ENCODE measurements at regions not wholly inside any gene's neighbourhood (a gene's known extent, or its start where the extent isn't known, plus 50 kb on each side); places are given as distances from the start of the nearest gene placed in this dataset.
"Not testable (repeated sequence)": the region's sequence is repeated elsewhere in the genome, so short reads cannot be mapped to it uniquely, and the experiment has no call there.

DNA sequence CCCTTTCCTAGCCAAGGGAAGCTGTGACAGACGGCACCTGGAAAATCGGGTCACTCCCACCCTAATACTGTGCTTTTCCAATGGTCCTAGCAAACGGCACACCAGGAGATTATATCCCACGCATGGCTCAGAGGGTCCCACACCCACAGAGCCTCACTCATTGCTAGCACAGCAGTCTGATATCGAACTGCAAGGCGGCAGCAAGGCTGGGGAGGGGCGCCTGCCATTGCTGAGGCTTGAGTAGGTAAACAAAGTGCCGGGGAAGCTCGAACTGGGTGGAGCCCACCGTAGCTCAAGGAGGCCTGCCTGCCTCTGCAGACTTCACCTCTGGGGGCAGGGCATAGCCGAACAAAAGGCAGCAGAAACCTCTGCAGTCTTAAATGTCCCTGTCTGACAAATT, 91.4 kb upstream of the HMGXB4 start:
- H3K4me3 ChIP-seq (ENCODE audit: low read depth, low read length); H2BK5ac ChIP-seq (ENCODE audit: low read depth, low read length, poor library complexity); H3K18ac ChIP-seq (ENCODE audit: low read length); H3K79me1 ChIP-seq (ENCODE audit: low read length); H3K9me3 ChIP-seq (ENCODE audit: insufficient read depth, low read depth, low read length); H3K79me2 ChIP-seq (ENCODE audit: control insufficient read depth, insufficient read depth, low read length, poor library complexity); H2AFZ ChIP-seq (ENCODE audit: insufficient read depth, low read length, poor library complexity); DNase-seq; H3K4me2 ChIP-seq (ENCODE audit: low read length); H3K23ac ChIP-seq (ENCODE audit: low read length); H4K12ac ChIP-seq (ENCODE audit: low read depth, low read length); H3K9ac ChIP-seq (ENCODE audit: low read length); H4K91ac ChIP-seq (ENCODE audit: low read depth, low read length); H3K36me3 ChIP-seq (ENCODE audit: control insufficient read depth in 1 of 2, insufficient read depth in 2 of 2, low read length in 2 of 2); H2BK120ac ChIP-seq (ENCODE audit: insufficient read depth, low read length, poor library complexity); H2BK12ac ChIP-seq (ENCODE audit: low read length); H4K8ac ChIP-seq (ENCODE audit: low read depth, low read length); H3K4me1 ChIP-seq (ENCODE audit: control insufficient read depth in 1 of 2, insufficient read depth in 2 of 2, low read length in 2 of 2); H3K27ac ChIP-seq (ENCODE audit: low read depth, low read length); H2AK5ac ChIP-seq (ENCODE audit: low read length); H3K27me3 ChIP-seq (ENCODE audit: insufficient read depth, low read length); H3K14ac ChIP-seq (ENCODE audit: low read length); H3K4ac ChIP-seq (ENCODE audit: low read depth, low read length): not testable (repeated sequence)
- WGBS (ENCODE audit: extremely low coverage, insufficient coverage, insufficient read length), result no CpG with 5 or more reads among the region's 11 CpGs

DNA sequence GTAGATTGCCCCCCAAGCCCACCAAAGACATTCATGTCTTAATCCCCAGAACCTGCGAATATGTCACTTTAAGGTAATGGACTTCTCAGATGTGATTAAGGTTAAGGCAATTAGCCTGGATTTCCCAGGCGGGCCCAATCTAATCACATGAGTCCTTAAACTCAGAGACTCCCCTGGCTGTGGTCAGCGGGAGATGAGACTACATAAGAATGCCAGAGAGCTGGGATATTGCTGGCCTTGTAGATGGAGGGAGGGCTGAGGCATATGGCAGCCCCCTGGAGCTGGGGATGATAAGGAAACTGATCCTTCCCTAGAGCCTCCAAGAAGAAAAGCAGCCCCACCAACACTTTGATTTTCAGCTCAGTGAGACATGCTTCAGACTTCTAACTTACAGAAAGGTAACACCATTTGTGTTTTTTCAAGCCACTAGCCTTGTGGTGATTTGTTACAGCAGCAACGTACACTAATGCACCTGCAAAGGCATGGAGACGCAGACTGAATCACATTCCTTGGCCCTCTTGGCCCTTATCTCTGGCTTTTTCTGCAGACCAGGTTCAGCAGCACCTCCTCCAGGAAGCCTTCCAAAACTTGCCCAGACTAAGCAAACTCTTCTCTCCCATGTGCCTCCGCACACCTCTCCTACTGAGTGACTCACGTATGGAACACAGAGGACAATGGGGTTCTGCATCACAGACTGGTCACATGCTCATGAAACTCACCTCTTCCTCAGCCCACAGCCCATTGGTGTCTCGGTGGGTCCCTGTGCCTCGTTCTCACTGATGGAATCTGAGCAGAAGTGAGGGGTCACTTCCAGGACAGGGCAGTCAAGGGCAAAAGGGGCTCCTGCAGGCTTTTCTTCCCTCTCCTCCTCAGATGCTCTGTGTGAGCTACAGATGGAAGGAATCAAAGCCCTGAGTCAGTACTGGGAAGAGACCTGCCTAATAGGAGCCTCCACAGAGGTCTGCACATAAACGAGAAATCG, 86.3 kb upstream of the HMGXB4 start:
- peaks cover 2% of the 10 kb centered on the region for H3K9me3 ChIP-seq (ENCODE audit: insufficient read depth, low read depth, low read length)
- DNase-seq, result no peak
- no peak overlapping the region for H4K91ac ChIP-seq (ENCODE audit: low read depth, low read length)
- no peak overlapping the region for H2AK5ac ChIP-seq (ENCODE audit: low read length)
- no peak overlapping the region for H3K4ac ChIP-seq (ENCODE audit: low read depth, low read length)
- no peak overlapping the region for H3K18ac ChIP-seq (ENCODE audit: low read length)
- H3K4me3 ChIP-seq (ENCODE audit: low read depth, low read length), result no peak overlapping the region
- no peak overlapping the region for H4K8ac ChIP-seq (ENCODE audit: low read depth, low read length)
- H2BK120ac ChIP-seq (ENCODE audit: insufficient read depth, low read length, poor library complexity), result no peak overlapping the region
- H2BK12ac ChIP-seq (ENCODE audit: low read length), result no peak overlapping the region
- no peak overlapping the region for H3K4me2 ChIP-seq (ENCODE audit: low read length)
- H2AFZ ChIP-seq (ENCODE audit: insufficient read depth, low read length, poor library complexity), result no peak overlapping the region
- no peak overlapping the region for H3K9ac ChIP-seq (ENCODE audit: low read length)
- H4K12ac ChIP-seq (ENCODE audit: low read depth, low read length), result no peak overlapping the region
- H3K23ac ChIP-seq (ENCODE audit: low read length), result no peak overlapping the region
- no peaks in the 10 kb centered on the region for H3K79me2 ChIP-seq (ENCODE audit: control insufficient read depth, insufficient read depth, low read length, poor library complexity)
- H3K79me1 ChIP-seq (ENCODE audit: low read length), result no peaks in the 10 kb centered on the region
- H3K27ac ChIP-seq (ENCODE audit: low read depth, low read length), result no peak overlapping the region
- H3K27me3 ChIP-seq (ENCODE audit: insufficient read depth, low read length), result no peaks in the 10 kb centered on the region
- WGBS (ENCODE audit: extremely low coverage, insufficient coverage, insufficient read length), result no CpG with 5 or more reads among the region's 11 CpGs
- no peaks in the 10 kb centered on the region for H3K36me3 ChIP-seq (ENCODE audit: control insufficient read depth in 1 of 2, insufficient read depth in 2 of 2, low read length in 2 of 2)
- H2BK5ac ChIP-seq (ENCODE audit: low read depth, low read length, poor library complexity), result no peak overlapping the region
- no peaks in the 10 kb centered on the region for H3K4me1 ChIP-seq (ENCODE audit: control insufficient read depth in 1 of 2, insufficient read depth in 2 of 2, low read length in 2 of 2)
- H3K14ac ChIP-seq (ENCODE audit: low read length), result no peak overlapping the region

- Histone ChIP-seq H3K9me3 (ENCODE audit: insufficient read depth, low read depth, low read length) (no peaks in the 10 kb centered on the region), H2BK5ac (ENCODE audit: low read depth, low read length, poor library complexity) (no peak overlapping the region), H2AK5ac (ENCODE audit: low read length) (no peak overlapping the region), H3K36me3 (ENCODE audit: control insufficient read depth in 1 of 2, insufficient read depth in 2 of 2, low read length in 2 of 2) (no peaks in the 10 kb centered on the region), H3K27me3 (ENCODE audit: insufficient read depth, low read length) (no peaks in the 10 kb centered on the region), H4K12ac (ENCODE audit: low read depth, low read length) (no peak overlapping the region), H3K4me3 (ENCODE audit: low read depth, low read length) (no peak overlapping the region), H3K23ac (ENCODE audit: low read length) (no peak overlapping the region), H3K79me2 (ENCODE audit: control insufficient read depth, insufficient read depth, low read length, poor library complexity) (no peaks in the 10 kb centered on the region), H3K4me2 (ENCODE audit: low read length) (no peak overlapping the region), H4K8ac (ENCODE audit: low read depth, low read length) (no peak overlapping the region), H2BK12ac (ENCODE audit: low read length) (no peak overlapping the region), H3K14ac (ENCODE audit: low read length) (no peak overlapping the region), H3K4me1 (ENCODE audit: control insufficient read depth in 1 of 2, insufficient read depth in 2 of 2, low read length in 2 of 2) (no peaks in the 10 kb centered on the region), H3K27ac (ENCODE audit: low read depth, low read length) (no peak overlapping the region), H4K91ac (ENCODE audit: low read depth, low read length) (no peak overlapping the region), H3K18ac (ENCODE audit: low read length) (no peak overlapping the region), H3K4ac (ENCODE audit: low read depth, low read length) (no peak overlapping the region), H2AFZ (ENCODE audit: insufficient read depth, low read length, poor library complexity) (no peak overlapping the region), H3K9ac (ENCODE audit: low read length) (no peak overlapping the region), H2BK120ac (ENCODE audit: insufficient read depth, low read length, poor library complexity) (no peak overlapping the region), H3K79me1 (ENCODE audit: low read length) (no peaks in the 10 kb centered on the region)
- no CpG with 5 or more reads among the region's 5 CpGs for WGBS (ENCODE audit: extremely low coverage, insufficient coverage, insufficient read length)
- DNase-seq, result no peak
Measured at GRCh38 chr22:35172442-35172841, 84.9 kb upstream of the HMGXB4 start.

GRCh38 chr22:35173655-35174054, 83.6 kb upstream of the HMGXB4 start:
- H3K23ac ChIP-seq (ENCODE audit: low read length), result no peak overlapping the region
- H3K4me2 ChIP-seq (ENCODE audit: low read length), result no peak overlapping the region
- H4K91ac ChIP-seq (ENCODE audit: low read depth, low read length), result no peak overlapping the region
- H3K9me3 ChIP-seq (ENCODE audit: insufficient read depth, low read depth, low read length), result no peaks in the 10 kb centered on the region
- H2AK5ac ChIP-seq (ENCODE audit: low read length), result no peak overlapping the region
- H3K4ac ChIP-seq (ENCODE audit: low read depth, low read length), result no peak overlapping the region
- H3K27ac ChIP-seq (ENCODE audit: low read depth, low read length), result no peak overlapping the region
- no peaks in the 10 kb centered on the region for H3K79me1 ChIP-seq (ENCODE audit: low read length)
- H2BK120ac ChIP-seq (ENCODE audit: insufficient read depth, low read length, poor library complexity), result no peak overlapping the region
- H3K18ac ChIP-seq (ENCODE audit: low read length), result no peak overlapping the region
- no peaks in the 10 kb centered on the region for H3K79me2 ChIP-seq (ENCODE audit: control insufficient read depth, insufficient read depth, low read length, poor library complexity)
- no peaks in the 10 kb centered on the region for H3K4me1 ChIP-seq (ENCODE audit: control insufficient read depth in 1 of 2, insufficient read depth in 2 of 2, low read length in 2 of 2)
- H4K12ac ChIP-seq (ENCODE audit: low read depth, low read length), result no peak overlapping the region
- H2AFZ ChIP-seq (ENCODE audit: insufficient read depth, low read length, poor library complexity), result no peak overlapping the region
- no peak overlapping the region for H2BK5ac ChIP-seq (ENCODE audit: low read depth, low read length, poor library complexity)
- no CpG with 5 or more reads among the region's 2 CpGs for WGBS (ENCODE audit: extremely low coverage, insufficient coverage, insufficient read length)
- no peak overlapping the region for H3K9ac ChIP-seq (ENCODE audit: low read length)
- no peak overlapping the region for H4K8ac ChIP-seq (ENCODE audit: low read depth, low read length)
- no peak overlapping the region for H3K4me3 ChIP-seq (ENCODE audit: low read depth, low read length)
- DNase-seq, result no peak
- no peaks in the 10 kb centered on the region for H3K27me3 ChIP-seq (ENCODE audit: insufficient read depth, low read length)
- H3K14ac ChIP-seq (ENCODE audit: low read length), result no peak overlapping the region
- no peak overlapping the region for H2BK12ac ChIP-seq (ENCODE audit: low read length)
- H3K36me3 ChIP-seq (ENCODE audit: control insufficient read depth in 1 of 2, insufficient read depth in 2 of 2, low read length in 2 of 2), result no peaks in the 10 kb centered on the region
